Fibroblast of mammary gland (primary cell): ENCODE measurements at regions not wholly inside any gene's neighbourhood (a gene's known extent, or its start where the extent isn't known, plus 50 kb on each side); places are given as distances from the start of the nearest gene placed in this dataset.

Source experiments
- DNase-seq: peaks from one replicate; pipeline ENCODE4 v3.0.0-alpha.2; 2010; ENCODE audit warnings: low read depth
- H3K4me3 ChIP-seq: 2 replicates; pipeline ENCODE4 v1.5.1; 2011; ENCODE audit warnings: low read depth, mild to moderate bottlenecking, low read length, moderate library complexity; ENCODE audit not compliant: control insufficient read depth
- TF ChIP-seq, protein P1 (sequence below): conservative IDR thresholded peaks from 2 replicates; pipeline ENCODE4 v1.5.1; 2011; ENCODE audit warnings: low read depth, low read length, inconsistent platforms; ENCODE audit not compliant: control insufficient read depth, insufficient read depth

DNA sequence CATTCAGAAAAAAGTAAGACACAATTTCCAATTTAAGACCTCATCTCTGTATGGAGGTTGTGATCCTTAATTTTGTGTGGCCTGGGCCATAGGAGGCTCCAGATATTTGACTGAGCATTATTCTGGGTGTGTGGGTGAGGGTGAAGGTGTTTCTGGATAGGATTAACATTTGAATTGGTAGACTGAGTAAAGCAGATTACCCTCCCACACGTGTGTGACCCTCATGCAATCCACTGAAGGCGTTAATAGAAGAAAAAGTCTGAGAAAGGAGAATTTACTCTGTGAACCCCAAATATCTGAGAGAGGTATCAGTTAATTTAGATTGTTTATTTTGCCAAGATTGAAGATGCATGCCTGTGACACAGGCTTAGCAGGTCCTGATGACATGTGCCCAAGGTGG is 328.0 kb upstream of the POT1 start:
- TF ChIP-seq, protein P1, sequence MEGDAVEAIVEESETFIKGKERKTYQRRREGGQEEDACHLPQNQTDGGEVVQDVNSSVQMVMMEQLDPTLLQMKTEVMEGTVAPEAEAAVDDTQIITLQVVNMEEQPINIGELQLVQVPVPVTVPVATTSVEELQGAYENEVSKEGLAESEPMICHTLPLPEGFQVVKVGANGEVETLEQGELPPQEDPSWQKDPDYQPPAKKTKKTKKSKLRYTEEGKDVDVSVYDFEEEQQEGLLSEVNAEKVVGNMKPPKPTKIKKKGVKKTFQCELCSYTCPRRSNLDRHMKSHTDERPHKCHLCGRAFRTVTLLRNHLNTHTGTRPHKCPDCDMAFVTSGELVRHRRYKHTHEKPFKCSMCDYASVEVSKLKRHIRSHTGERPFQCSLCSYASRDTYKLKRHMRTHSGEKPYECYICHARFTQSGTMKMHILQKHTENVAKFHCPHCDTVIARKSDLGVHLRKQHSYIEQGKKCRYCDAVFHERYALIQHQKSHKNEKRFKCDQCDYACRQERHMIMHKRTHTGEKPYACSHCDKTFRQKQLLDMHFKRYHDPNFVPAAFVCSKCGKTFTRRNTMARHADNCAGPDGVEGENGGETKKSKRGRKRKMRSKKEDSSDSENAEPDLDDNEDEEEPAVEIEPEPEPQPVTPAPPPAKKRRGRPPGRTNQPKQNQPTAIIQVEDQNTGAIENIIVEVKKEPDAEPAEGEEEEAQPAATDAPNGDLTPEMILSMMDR: no peak
- no peak overlapping the region for H3K4me3 ChIP-seq
- no peak for DNase-seq

DNA sequence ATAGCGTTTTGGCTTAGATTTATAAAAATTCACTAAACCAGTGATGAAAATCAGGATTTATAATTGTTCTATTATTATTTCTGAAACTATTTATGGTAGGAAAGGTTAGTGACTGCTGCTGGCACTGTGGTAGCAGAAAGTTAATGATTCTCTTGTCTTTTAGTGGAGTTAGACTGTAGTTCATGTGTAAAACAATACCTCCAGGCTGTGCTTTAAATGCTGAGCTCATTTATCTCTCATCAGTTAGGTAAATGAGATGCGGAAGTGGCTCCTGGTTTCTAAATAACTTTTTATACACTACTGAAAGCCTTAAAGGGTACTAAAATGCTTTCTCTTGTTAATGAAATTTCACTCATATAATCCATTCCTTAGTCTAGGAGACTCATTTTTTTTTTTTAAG is 326.8 kb upstream of the POT1 start:
- H3K4me3 ChIP-seq: no peak overlapping the region
- TF ChIP-seq, protein P1: no peak
- DNase-seq: no peak

DNA sequence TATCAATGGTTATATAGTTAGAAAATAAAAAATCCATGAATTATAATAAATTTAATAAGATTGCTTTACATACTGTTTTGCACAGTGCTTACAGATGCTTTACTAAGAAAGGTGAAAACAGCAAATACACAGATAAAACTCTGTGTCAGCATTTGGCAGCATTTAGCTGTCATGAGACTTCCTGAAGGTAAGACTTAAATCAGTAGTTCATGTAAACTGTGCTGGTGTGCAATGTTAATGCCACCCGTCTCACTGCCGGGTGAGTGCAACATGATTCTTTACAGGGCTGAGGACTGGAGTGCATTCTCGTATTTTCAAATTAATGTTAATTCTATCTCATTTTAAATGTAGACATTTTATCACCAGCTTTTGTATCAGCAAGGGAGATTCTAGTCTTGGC is 326.2 kb upstream of the POT1 start:
- TF ChIP-seq, protein P1: no peak
- DNase-seq: no peak
- H3K4me3 ChIP-seq: no peak overlapping the region

DNA sequence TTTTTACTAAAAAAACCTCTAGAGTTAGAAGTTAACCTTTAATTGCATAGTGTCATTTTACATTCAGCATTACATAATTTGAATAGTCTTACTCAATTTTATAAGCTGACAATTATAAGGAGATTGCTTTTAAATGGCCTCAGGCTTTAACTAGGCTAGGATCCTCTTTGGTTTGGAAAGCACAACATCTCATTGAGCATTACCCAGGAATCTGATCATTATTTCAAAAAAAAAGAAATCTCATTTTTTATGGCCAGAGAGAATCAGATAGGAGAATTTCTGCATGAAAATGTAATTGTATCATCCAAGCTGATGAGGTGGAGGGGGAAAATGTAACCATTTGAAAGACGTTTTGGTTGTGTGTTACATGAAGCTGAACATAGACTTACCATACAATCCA is 324.9 kb upstream of the POT1 start:
- TF ChIP-seq, protein P1: no peak
- no peak overlapping the region for H3K4me3 ChIP-seq
- no peak for DNase-seq

DNA sequence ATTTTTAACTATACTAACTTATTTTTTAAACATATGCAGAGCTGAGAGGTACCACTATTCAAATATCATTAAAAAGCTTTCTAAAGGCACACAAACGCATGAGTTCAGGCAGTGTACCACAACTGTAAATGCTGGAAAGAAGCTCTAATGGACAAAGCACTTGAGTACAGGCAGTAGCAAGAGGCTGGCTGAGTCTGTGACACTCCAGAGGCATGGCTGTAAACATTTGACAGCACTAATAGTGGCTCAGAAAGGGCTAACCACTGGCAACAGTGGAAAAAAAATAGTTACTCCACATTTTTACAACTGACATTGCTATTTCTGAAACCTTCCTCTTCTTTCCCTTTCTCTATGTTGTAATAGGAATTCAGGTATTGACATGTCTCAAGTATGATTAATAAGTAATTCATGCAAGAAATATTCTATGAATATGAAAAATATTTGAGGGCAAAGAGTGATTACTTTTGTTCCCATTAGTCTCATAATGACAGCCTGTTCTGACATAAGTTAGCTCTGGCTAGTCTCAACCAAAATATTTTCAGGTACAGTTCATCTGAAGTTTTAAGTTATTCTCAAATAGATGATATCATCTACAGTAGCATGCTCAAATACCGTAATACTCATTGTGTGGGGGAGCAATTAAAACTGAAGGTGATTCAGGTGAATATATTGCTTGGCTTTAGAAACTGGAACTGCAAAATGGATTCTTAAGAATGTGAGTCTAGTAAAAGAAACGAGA is 324.0 kb upstream of the POT1 start:
- TF ChIP-seq, protein P1: no peak
- no peak for DNase-seq
- H3K4me3 ChIP-seq: no peak overlapping the region

DNA sequence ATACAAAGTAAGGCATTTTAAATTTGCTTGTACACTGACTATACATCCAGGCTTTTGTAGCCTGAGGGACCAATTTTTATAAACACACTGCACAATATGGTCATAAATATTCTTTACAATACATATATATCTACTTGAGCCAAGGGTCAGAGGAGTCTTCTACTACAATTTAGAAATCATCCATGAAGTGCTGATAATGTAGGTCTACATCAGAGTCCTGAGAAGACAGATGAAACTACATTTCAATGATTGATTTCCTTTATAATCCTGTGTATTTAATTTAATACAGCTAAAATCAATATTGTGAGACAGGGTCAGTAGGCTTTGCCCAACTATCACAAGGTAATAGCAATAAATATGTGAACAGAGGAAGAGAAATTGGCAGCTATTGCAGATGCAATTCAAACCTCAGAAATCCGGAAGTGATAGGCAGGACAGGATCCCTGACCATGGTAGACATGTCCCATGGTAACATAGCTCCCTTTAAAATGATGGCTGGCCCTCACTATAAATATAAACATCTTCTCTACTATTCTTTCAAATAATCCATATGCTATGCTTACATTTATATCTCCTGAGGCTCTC is 318.0 kb upstream of the POT1 start:
- TF ChIP-seq, protein P1: no peak
- DNase-seq: no peak
- no peak overlapping the region for H3K4me3 ChIP-seq

DNA sequence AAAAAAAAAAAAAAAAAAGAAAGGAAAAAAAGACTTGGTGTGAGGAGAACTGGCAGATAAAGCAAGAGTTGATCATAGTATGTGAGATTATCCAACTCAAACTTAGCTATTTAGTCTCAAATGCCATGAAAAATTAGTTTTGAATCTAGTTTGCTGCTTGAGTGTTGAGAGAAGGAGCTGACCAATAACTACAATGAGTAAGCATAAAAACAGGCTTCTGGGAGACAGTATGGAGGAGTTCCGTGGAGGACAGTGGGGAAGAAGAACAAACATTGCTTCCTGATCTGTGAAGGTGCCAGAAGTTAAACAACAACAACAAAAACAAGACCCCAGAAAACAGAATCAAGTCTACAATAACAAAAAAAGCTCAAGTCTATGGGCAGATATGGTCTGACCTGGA is 317.1 kb upstream of the POT1 start:
- TF ChIP-seq, protein P1: no peak
- DNase-seq: no peak
- no peak overlapping the region for H3K4me3 ChIP-seq
